GM19467 (cell line): ENCODE measurements at regions not wholly inside any gene's neighbourhood (a gene's known extent, or its start where the extent isn't known, plus 50 kb on each side); places are given as distances from the start of the nearest gene placed in this dataset.

Experiments
- ATAC-seq: cut with Tn5 transposase; IDR thresholded peaks from one replicate; pipeline ENCODE4 v1.9.1; 2021; ENCODE audit warnings: mild to moderate bottlenecking, moderate library complexity; ENCODE audit not compliant: unreplicated experiment

- ATAC-seq: no peak
Observed at GRCh38 chr5:61887271-61887670, 418.7 kb upstream of the KIF2A start.

GRCh38 chr5:61894046-61894445 lies 412.0 kb upstream of the KIF2A start:
- no peak for ATAC-seq

- no peak for ATAC-seq
Observed at GRCh38 chr5:61896811-61897210, 409.2 kb upstream of the KIF2A start.

- no peak for ATAC-seq
Observed at GRCh38 chr5:61897251-61897650, 408.8 kb upstream of the KIF2A start.

GRCh38 chr5:61901997-61902396 lies 404.0 kb upstream of the KIF2A start:
- no peak for ATAC-seq

- ATAC-seq: no peak
Observed at GRCh38 chr5:61904730-61905129, 401.3 kb upstream of the KIF2A start.

- no peak for ATAC-seq
Observed at GRCh38 chr5:61905613-61906012, 400.4 kb upstream of the KIF2A start.

- ATAC-seq: no peak
Observed at GRCh38 chr5:61906820-61907219, 399.2 kb upstream of the KIF2A start.

- no peak for ATAC-seq
Observed at GRCh38 chr5:61907995-61908394, 398.0 kb upstream of the KIF2A start.

- no peak for ATAC-seq
Observed at GRCh38 chr5:61910771-61911170, 395.2 kb upstream of the KIF2A start.

GRCh38 chr5:61912559-61912958 lies 393.4 kb upstream of the KIF2A start:
- ATAC-seq: no peak

- no peak for ATAC-seq
Observed at GRCh38 chr5:61915646-61916045, 390.4 kb upstream of the KIF2A start.

GRCh38 chr5:61916621-61917620 lies 389.1 kb upstream of the KIF2A start:
- no peak for ATAC-seq

- ATAC-seq: no peak
Observed at GRCh38 chr5:61918611-61919010, 387.4 kb upstream of the KIF2A start.

- no peak for ATAC-seq
Observed at GRCh38 chr5:61919920-61920319, 386.1 kb upstream of the KIF2A start.

- ATAC-seq: no peak
Observed at GRCh38 chr5:61924251-61924650, 381.8 kb upstream of the KIF2A start.

- no peak for ATAC-seq
Observed at GRCh38 chr5:61926911-61927310, 379.1 kb upstream of the KIF2A start.

- ATAC-seq: no peak
Observed at GRCh38 chr5:61931236-61931635, 374.8 kb upstream of the KIF2A start.

GRCh38 chr5:61933787-61934626 lies 372.0 kb upstream of the KIF2A start:
- ATAC-seq: peak; percentile 59

GRCh38 chr5:61941637-61942036 lies 364.4 kb upstream of the KIF2A start:
- ATAC-seq: no peak

- ATAC-seq: no peak
Observed at GRCh38 chr5:61942462-61943049, 363.4 kb upstream of the KIF2A start.
